Fibroblast of pulmonary artery (primary cell): ENCODE measurements at regions not wholly inside any gene's neighbourhood (a gene's known extent, or its start where the extent isn't known, plus 50 kb on each side); places are given as distances from the start of the nearest gene placed in this dataset.

Experiments
- DNase-seq: peaks from one replicate; pipeline ENCODE4 v3.0.0-alpha.2; 2010; ENCODE audit warnings: low read depth
- H3K4me3 ChIP-seq: replicated peaks from 2 replicates; pipeline ENCODE4 v1.5.1; 2011; ENCODE audit warnings: low read depth, mild to moderate bottlenecking, control low read depth, low read length, moderate library complexity
- TF ChIP-seq, protein P1 (sequence below): IDR thresholded peaks from 2 replicates; pipeline ENCODE4 v1.5.1; 2011; ENCODE audit warnings: mild to moderate bottlenecking, control low read depth, low read length, inconsistent platforms; ENCODE audit errors: missing control alignments

DNA sequence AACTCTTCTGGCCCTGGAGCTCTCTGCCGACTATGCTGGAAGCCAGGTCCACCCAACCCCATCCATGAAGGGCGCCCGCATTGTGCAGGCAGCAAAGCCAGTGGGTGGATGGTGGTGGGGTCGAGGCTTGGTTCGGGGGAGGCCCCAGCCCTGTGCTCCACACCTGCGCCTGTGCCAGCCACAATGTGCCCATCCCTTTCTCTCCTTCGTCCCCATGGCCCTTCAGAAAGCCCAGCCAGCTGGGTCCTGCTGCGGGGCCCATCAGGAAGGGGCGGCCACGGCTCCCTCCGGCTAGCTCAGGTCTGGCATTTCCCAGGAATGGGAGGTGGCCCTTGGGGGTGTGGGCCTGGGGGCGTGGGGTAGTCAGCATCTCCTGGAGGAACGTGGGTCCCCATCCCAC is 91.6 kb downstream of the HMX1 start:
- DNase-seq = no peak
- TF ChIP-seq, protein P1, sequence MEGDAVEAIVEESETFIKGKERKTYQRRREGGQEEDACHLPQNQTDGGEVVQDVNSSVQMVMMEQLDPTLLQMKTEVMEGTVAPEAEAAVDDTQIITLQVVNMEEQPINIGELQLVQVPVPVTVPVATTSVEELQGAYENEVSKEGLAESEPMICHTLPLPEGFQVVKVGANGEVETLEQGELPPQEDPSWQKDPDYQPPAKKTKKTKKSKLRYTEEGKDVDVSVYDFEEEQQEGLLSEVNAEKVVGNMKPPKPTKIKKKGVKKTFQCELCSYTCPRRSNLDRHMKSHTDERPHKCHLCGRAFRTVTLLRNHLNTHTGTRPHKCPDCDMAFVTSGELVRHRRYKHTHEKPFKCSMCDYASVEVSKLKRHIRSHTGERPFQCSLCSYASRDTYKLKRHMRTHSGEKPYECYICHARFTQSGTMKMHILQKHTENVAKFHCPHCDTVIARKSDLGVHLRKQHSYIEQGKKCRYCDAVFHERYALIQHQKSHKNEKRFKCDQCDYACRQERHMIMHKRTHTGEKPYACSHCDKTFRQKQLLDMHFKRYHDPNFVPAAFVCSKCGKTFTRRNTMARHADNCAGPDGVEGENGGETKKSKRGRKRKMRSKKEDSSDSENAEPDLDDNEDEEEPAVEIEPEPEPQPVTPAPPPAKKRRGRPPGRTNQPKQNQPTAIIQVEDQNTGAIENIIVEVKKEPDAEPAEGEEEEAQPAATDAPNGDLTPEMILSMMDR = no peak
- H3K4me3 ChIP-seq = no peak overlapping the region

DNA sequence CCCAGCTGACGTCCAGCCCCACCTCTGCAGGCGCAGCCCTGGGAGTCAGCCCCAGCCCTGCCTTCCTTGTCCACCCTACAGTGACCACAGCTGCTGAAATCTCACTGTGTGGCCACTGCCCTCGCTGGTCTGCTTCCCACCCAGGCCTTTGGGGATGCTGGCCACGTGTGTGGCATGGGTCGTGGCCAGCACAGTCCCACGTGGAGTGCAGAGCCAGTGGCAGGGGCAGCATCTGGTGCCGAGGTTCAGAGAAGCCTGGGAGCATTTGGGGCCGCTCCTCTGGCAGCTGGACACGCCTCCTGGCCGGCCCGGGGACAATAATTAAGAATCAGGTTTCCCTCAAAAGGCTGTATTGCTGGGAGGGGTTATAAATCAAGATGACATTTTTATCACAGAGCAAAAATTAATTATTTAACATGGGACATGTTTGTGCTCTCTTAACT is 92.1 kb downstream of the HMX1 start:
- DNase-seq = no peak
- H3K4me3 ChIP-seq = no peak overlapping the region
- TF ChIP-seq, protein P1 = no peak

DNA sequence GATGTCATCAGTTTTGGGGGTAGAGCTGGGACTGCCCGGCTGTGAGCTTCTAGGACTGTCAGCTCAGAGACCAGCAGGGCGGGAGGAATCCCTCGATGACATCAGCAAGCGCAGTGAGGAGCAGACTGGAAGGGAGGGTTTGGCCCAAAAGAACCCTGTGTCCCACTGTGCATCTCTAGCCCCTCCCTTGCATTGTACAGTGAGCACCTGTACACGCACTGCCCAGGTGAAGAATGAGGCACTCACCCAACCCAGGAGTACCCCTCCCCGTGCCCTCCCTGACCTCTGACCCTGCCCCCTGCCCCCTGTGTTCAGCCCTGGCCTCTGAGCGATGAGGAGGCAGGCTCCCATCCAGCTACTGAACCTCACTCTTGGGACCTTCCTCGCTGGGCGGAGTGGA is 92.9 kb downstream of the HMX1 start:
- no peak for DNase-seq
- H3K4me3 ChIP-seq = no peak overlapping the region
- TF ChIP-seq, protein P1 = no peak

DNA sequence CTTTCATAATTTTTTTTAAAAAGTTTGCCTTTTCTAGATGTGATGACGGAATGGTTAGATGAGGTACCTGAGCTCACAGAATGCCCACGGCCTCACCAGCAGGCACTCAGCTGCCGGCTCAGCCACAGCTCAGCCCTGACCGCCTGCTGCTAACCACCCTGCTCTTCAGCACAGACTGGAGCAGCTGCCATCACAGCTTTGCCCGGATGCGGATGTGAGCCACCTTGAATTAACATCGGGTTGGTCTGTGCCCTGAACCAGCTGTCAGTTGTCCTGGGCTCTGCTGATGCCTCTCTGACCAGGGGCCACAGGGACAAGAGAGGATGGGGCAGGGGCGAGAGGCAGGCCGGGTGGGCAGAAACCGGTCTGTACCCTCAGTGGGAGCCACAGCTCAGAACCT is 93.3 kb downstream of the HMX1 start:
- no peak overlapping the region for H3K4me3 ChIP-seq
- no peak for DNase-seq
- TF ChIP-seq, protein P1 = no peak

DNA sequence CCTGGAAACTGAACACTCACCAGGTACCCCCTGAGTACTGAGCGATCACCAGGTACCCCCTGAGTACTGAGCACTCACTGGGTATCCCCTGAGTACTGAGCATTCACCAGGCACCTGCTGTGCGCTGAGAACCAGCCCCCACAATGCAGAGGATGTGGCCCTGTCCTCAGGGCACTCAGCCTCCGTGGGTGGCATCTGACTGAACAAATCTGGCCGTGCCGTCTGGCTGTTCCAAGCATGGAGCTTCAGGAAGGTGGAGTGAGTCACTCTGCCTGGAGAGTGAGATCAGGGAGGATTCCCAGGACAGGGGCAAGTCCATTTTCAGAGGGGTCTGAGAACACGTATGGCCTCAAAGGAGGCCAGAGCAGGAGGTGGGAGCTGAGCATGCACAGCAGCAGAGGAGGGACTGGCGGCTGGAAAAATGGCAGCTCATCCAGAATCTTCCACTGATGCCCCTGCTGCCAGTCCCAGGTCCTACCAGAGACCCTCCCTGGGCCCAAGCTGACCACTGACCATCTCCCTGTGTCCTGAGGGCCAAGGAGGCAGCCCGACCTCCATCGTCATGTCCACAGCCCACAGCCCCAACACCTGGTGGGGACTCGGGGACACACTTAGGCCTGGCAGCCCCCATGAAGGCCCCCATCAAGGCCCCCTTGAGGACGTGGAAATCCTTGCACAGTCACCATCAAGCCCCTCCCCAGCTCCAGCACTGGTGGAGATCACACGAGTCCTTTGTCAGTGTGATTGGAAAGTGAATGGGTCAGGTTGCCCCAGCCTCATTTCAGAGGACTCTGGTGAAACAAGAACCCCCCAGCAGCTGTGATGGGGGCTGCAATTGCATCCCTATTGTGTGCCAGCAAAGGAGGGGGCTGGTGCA is 94.1 kb downstream of the HMX1 start:
- TF ChIP-seq, protein P1 = no peak
- no peak overlapping the region for H3K4me3 ChIP-seq
- no peak for DNase-seq

DNA sequence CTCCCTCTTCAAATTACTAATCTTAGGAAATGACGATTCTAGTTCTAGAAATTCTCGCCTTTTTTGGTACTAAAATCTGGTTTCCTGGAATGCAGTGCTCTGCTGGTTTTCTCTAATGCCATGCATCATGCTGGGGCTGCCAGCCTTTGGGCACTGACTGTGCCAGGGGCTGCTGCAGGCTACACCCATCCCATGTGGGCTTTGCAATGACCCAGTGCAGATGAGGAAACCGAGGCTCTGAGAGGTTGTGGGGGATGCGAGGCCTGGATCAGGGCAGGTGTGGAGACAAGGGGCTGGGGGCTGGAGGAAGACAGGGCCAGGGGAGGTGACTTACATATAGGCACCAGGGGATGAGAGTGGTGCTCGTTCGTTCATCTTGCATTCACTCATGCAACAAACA is 95.3 kb downstream of the HMX1 start:
- no peak for DNase-seq
- TF ChIP-seq, protein P1 = no peak
- no peak overlapping the region for H3K4me3 ChIP-seq
